Fibroblast of lung (primary cell): ENCODE measurements at regions not wholly inside any gene's neighbourhood (a gene's known extent, or its start where the extent isn't known, plus 50 kb on each side); places are given as distances from the start of the nearest gene placed in this dataset.

ENCODE experiments used
- DNase-seq, 2 donors: peaks; one replicate each; pipeline versions ENCODE4 v3.0.0 to v3.0.0-alpha.2; 2010; ENCODE audit warnings: low read depth in 2 of 2
- H2AFZ ChIP-seq: 2 replicates; pipeline ENCODE4 v1.5.1; 2012; ENCODE audit warnings: low read length, control low read depth, inconsistent platforms
- H3K27ac ChIP-seq: 2 replicates; pipeline ENCODE4 v1.5.1; 2011; ENCODE audit warnings: low read length, control low read depth; ENCODE audit not compliant: insufficient read depth
- H3K27me3 ChIP-seq: 2 replicates; pipeline ENCODE4 v1.5.1; 2011; ENCODE audit warnings: mild to moderate bottlenecking, low read length; ENCODE audit not compliant: control insufficient read depth, insufficient read depth
- H3K36me3 ChIP-seq: 2 replicates; pipeline ENCODE4 v1.5.1; 2011; ENCODE audit warnings: low read length; ENCODE audit not compliant: control insufficient read depth, insufficient read depth
- H3K4me1 ChIP-seq: 2 replicates; pipeline ENCODE4 v1.5.1; 2011; ENCODE audit warnings: low read length; ENCODE audit not compliant: control insufficient read depth, insufficient read depth; ENCODE audit errors: extremely low read depth
- H3K4me2 ChIP-seq: 2 replicates; pipeline ENCODE4 v1.5.1; 2011; ENCODE audit warnings: low read length, control low read depth; ENCODE audit not compliant: insufficient read depth; ENCODE audit errors: extremely low read depth
- H3K4me3 ChIP-seq, 4 experiments: fragments of 200-600 bp in 1 of 4; sonication (generic) in 1 of 4; replicated peaks in 1 of 4; 2 replicates each; pipeline ENCODE4 v1.5.1; 2011 to 2016; ENCODE audit warnings: low read length in 4 of 4, low read depth in 3 of 4, mild to moderate bottlenecking in 3 of 4, control low read depth in 2 of 4, inconsistent platforms in 1 of 4, mixed read lengths in 1 of 4; ENCODE audit not compliant: insufficient read depth in 1 of 4; ENCODE audit errors: control extremely low read depth in 1 of 4
- H3K79me2 ChIP-seq: 2 replicates; pipeline ENCODE4 v1.5.1; 2012; ENCODE audit warnings: mild to moderate bottlenecking, low read length, inconsistent platforms; ENCODE audit not compliant: control insufficient read depth, insufficient read depth
- H3K9ac ChIP-seq: 2 replicates; pipeline ENCODE4 v1.5.1; 2011; ENCODE audit warnings: mild to moderate bottlenecking, low read length, control low read depth; ENCODE audit not compliant: insufficient read depth
- H3K9me3 ChIP-seq: 2 replicates; pipeline ENCODE4 v1.5.1; 2012; ENCODE audit warnings: low read depth, low read length; ENCODE audit not compliant: control insufficient read depth, insufficient read depth
- H4K20me1 ChIP-seq: 2 replicates; pipeline ENCODE4 v1.5.1; 2011; ENCODE audit warnings: low read length; ENCODE audit not compliant: control insufficient read depth, insufficient read depth; ENCODE audit errors: extremely low read depth
- CTCF ChIP-seq, 2 donors: IDR thresholded peaks in 1 of 2; conservative IDR thresholded peaks in 1 of 2; 1 replicate in 1 of 2; 2 replicates in 1 of 2; pipeline ENCODE4 v1.5.1; 2011 to 2012; ENCODE audit warnings: low read length in 2 of 2, control low read depth in 1 of 2, inconsistent platforms in 1 of 2, low read depth in 1 of 2, mild to moderate bottlenecking in 1 of 2
- EZH2 ChIP-seq: IDR thresholded peaks from 2 replicates; pipeline ENCODE4 v1.5.1; 2012; ENCODE audit warnings: low read length, control low read depth, mild to moderate bottlenecking; ENCODE audit errors: missing control alignments

- H3K4me1 ChIP-seq = no peaks in the 10 kb centered on the region
Observed at GRCh38 chr4:77501240-77501639, 104.4 kb upstream of the CXCL13 start.

GRCh38 chr4:77501851-77502250 is 103.8 kb upstream of the CXCL13 start:
- Histone ChIP-seq H3K9me3 (no peaks in the 10 kb centered on the region), H3K9ac (no peak overlapping the region), H3K4me2 (no peak overlapping the region), H3K4me3 (no peak overlapping the region), H3K27ac (no peak overlapping the region), H2AFZ (no peak overlapping the region), H3K36me3 (no peaks in the 10 kb centered on the region), H4K20me1 (no peaks in the 10 kb centered on the region), H3K79me2 (no peaks in the 10 kb centered on the region), H3K4me1 (no peaks in the 10 kb centered on the region), H3K27me3 (no peaks in the 10 kb centered on the region)
- no peak for DNase-seq
- TF ChIP-seq CTCF (conservative IDR thresholded peaks at IDR 0.05 in 1 of 2, IDR thresholded peaks at IDR 0.05 in 1 of 2; ENCODE audit: low read depth in 1 of 2, low read length in 2 of 2) = no peak
- TF ChIP-seq EZH2 = no peak

More at GRCh38 chr4:77501240-77501639, 104.4 kb upstream of the CXCL13 start:
- Histone ChIP-seq H3K9ac (no peak overlapping the region), H3K27ac (no peak overlapping the region), H3K36me3 (no peaks in the 10 kb centered on the region), H3K4me3 (no peak overlapping the region), H3K4me2 (no peak overlapping the region), H3K9me3 (no peaks in the 10 kb centered on the region), H3K27me3 (no peaks in the 10 kb centered on the region), H4K20me1 (no peaks in the 10 kb centered on the region), H2AFZ (no peak overlapping the region), H3K79me2 (no peaks in the 10 kb centered on the region)
- DNase-seq = no peak
- TF ChIP-seq CTCF (conservative IDR thresholded peaks at IDR 0.05 in 1 of 2, IDR thresholded peaks at IDR 0.05 in 1 of 2; ENCODE audit: low read depth in 1 of 2, low read length in 2 of 2) = no peak
- no peak for TF ChIP-seq EZH2

- Histone ChIP-seq H3K9me3 (no peaks in the 10 kb centered on the region), H3K79me2 (no peaks in the 10 kb centered on the region), H2AFZ (no peak overlapping the region), H3K4me1 (no peaks in the 10 kb centered on the region), H3K9ac (no peak overlapping the region), H3K36me3 (no peaks in the 10 kb centered on the region), H4K20me1 (no peaks in the 10 kb centered on the region), H3K27ac (no peak overlapping the region), H3K4me2 (no peak overlapping the region), H3K4me3 (no peak overlapping the region), H3K27me3 (no peaks in the 10 kb centered on the region)
- no peak for TF ChIP-seq EZH2
- DNase-seq = no peak
Observed at GRCh38 chr4:77504407-77504806, 101.2 kb upstream of the CXCL13 start.
